OCI-LY1 (cell line): ENCODE measurements at regions not wholly inside any gene's neighbourhood (a gene's known extent, or its start where the extent isn't known, plus 50 kb on each side); places are given as distances from the start of the nearest gene placed in this dataset.

Experiments used
- H2AFZ ChIP-seq: fragments of 200-600 bp; sonication (generic), shearing (Covaris generic); 2 replicates; pipeline ENCODE4 v1.6.0; 2014; ENCODE audit warnings: antibody characterized with exemption, mild to moderate bottlenecking, low read length
- H3F3A ChIP-seq: fragments of 200-600 bp; sonication (generic), shearing (Covaris generic); 2 replicates; pipeline ENCODE4 v1.6.0; 2014; ENCODE audit warnings: mild to moderate bottlenecking, antibody characterized with exemption, low read length, moderate library complexity; ENCODE audit not compliant: insufficient read depth
- H3K27ac ChIP-seq: fragments of 200-600 bp; sonication (generic); 2 replicates; pipeline ENCODE4 v1.5.1; 2014; ENCODE audit warnings: low read length, mixed run types, mild to moderate bottlenecking, low read depth; ENCODE audit not compliant: poor library complexity, severe bottlenecking
- H3K27me3 ChIP-seq: fragments of 200-600 bp; sonication (generic); 2 replicates; pipeline ENCODE4 v1.6.0; 2014; ENCODE audit warnings: antibody characterized with exemption, mild to moderate bottlenecking, low read length, moderate library complexity; ENCODE audit not compliant: insufficient read depth
- H3K36me3 ChIP-seq: fragments of 200-600 bp; sonication (generic); 2 replicates; pipeline ENCODE4 v1.6.1; 2014; ENCODE audit warnings: mild to moderate bottlenecking, antibody characterized with exemption, low read length, moderate library complexity, mixed read lengths; ENCODE audit not compliant: insufficient read depth
- H3K4me1 ChIP-seq: fragments of 200-600 bp; sonication (generic); 2 replicates; pipeline ENCODE4 v1.5.1; 2014; ENCODE audit warnings: mild to moderate bottlenecking, low read length, moderate library complexity; ENCODE audit not compliant: insufficient read depth, severe bottlenecking
- H3K4me2 ChIP-seq: fragments of 200-600 bp; sonication (generic), shearing (Covaris generic); 2 replicates; pipeline ENCODE4 v1.6.1; 2014; ENCODE audit warnings: low read length
- H3K4me3 ChIP-seq: fragments of 200-600 bp; sonication (generic); 2 replicates; pipeline ENCODE4 v1.5.1; 2014; ENCODE audit warnings: low read length, low read depth, mild to moderate bottlenecking, mixed read lengths; ENCODE audit not compliant: poor library complexity, severe bottlenecking
- H3K79me2 ChIP-seq: fragments of 200-600 bp; shearing (Covaris generic); 2 replicates; pipeline ENCODE4 v1.6.1; 2016; ENCODE audit warnings: mixed run types, low read length, mixed read lengths; ENCODE audit not compliant: insufficient read depth
- H3K9ac ChIP-seq: fragments of 200-600 bp; sonication (generic), shearing (Covaris generic); 2 replicates; pipeline ENCODE4 v1.6.1; 2014; ENCODE audit warnings: mild to moderate bottlenecking, low read length, mixed read lengths
- H3K9me2 ChIP-seq: fragments of 200-600 bp; sonication (generic), shearing (Covaris generic); 2 replicates; pipeline ENCODE4 v1.6.1; 2014; ENCODE audit warnings: low read depth, mild to moderate bottlenecking, low read length, mixed read lengths
- H3K9me3 ChIP-seq: fragments of 200-600 bp; shearing (Covaris generic); 2 replicates; pipeline ENCODE4 v1.6.1; 2014; ENCODE audit warnings: low read length, mixed read lengths
- H4K20me1 ChIP-seq: fragments of 200-600 bp; sonication (generic), shearing (Covaris generic); 2 replicates; pipeline ENCODE4 v1.6.0; 2016; ENCODE audit warnings: mild to moderate bottlenecking, low read length; ENCODE audit not compliant: insufficient read depth
- CTCF ChIP-seq: fragments of 200-600 bp; sonication (generic), shearing (Covaris generic); IDR thresholded peaks from 2 replicates; pipeline ENCODE4 v1.5.1; 2017; ENCODE audit warnings: mild to moderate bottlenecking, antibody characterized with exemption, low read length, moderate library complexity, mixed read lengths
- EZH2 ChIP-seq: fragments of 200-600 bp; sonication (generic), shearing (Covaris generic); IDR thresholded peaks from 2 replicates; pipeline ENCODE4 v1.8.0; 2017; ENCODE audit warnings: borderline replicate concordance, mixed run types, mild to moderate bottlenecking, antibody characterized with exemption, low read length, moderate library complexity, mixed read lengths

DNA sequence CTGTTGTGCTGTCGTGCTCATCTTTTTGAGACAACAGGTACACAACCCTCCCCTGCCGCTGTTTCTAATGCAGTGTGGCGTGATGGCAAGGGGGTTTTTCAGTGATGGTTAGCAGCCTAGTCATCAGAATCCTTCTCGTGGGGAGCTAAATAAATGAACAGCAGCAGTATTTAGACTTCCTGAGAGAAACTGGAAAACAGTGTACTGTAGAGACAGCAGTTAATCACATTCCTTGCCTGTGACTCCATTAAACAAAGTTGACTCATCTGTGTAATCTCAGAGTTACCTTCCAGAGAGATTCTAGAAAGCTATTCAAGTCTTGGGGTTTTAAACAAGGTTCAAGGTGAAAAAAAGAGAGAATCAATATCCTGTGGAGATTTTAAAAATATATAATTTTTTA, 1753.2 kb upstream of the PCDH7 start:
- no peaks in the 10 kb centered on the region for H3K27me3 ChIP-seq
- no peak overlapping the region for H2AFZ ChIP-seq
- no peak for TF ChIP-seq EZH2
- TF ChIP-seq CTCF = no peak
- no peak overlapping the region for H3K27ac ChIP-seq
- no peak overlapping the region for H3K4me2 ChIP-seq
- no peak overlapping the region for H3K9ac ChIP-seq
- H3K79me2 ChIP-seq = no peaks in the 10 kb centered on the region
- H3K9me2 ChIP-seq = no peaks in the 10 kb centered on the region
- no peaks in the 10 kb centered on the region for H3F3A ChIP-seq
- H3K4me1 ChIP-seq = no peaks in the 10 kb centered on the region
- no peaks in the 10 kb centered on the region for H3K36me3 ChIP-seq
- no peaks in the 10 kb centered on the region for H3K9me3 ChIP-seq
- no peaks in the 10 kb centered on the region for H4K20me1 ChIP-seq
- H3K4me3 ChIP-seq = no peak overlapping the region

DNA sequence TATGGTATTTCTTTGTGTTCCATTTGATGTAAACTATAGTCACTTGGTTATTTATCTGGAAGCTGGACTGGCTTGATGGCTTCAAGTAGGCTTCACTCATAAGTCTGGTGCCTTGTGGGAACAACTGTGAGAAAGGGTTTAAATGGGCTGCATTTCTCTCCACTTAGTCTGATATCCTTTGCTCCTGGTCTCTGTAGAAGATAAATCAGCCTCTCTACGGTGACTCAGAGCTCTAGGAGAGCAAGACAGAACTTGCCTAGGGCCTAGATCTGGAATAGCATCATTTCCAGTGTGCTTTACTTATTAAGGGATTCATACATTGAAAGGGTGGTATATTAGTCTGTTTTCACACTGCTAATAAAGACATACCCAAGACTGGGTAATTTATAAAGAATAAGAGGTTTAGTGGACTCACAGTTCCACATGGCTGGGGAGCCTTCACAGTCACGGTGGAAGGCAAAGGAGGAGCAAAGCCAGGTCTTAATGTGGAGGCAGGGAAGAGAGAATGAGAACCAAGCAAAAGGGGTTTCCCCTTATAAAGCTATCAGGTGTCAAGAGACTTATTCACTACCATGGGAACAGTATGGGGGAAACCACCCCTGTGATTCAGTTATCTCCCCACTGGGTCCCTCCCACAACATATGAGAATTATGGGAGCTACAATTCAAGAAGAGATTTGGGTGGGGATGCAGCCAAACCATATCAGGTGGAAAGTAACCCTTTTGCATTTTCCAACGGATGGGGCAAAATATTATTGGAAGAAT, 1746.4 kb upstream of the PCDH7 start:
- Histone ChIP-seq H3K4me3 (no peak overlapping the region), H3K9me3 (no peaks in the 10 kb centered on the region), H3K79me2 (no peaks in the 10 kb centered on the region), H3K9me2 (no peaks in the 10 kb centered on the region), H3K4me2 (no peak overlapping the region), H2AFZ (no peak overlapping the region), H3K4me1 (no peaks in the 10 kb centered on the region), H3F3A (no peaks in the 10 kb centered on the region), H4K20me1 (no peaks in the 10 kb centered on the region), H3K9ac (no peak overlapping the region), H3K36me3 (no peaks in the 10 kb centered on the region), H3K27me3 (no peaks in the 10 kb centered on the region), H3K27ac (no peak overlapping the region)
- no peak for TF ChIP-seq EZH2

GRCh38 chr4:28976369-28976768, 1743.8 kb upstream of the PCDH7 start:
- no peak for TF ChIP-seq EZH2
- TF ChIP-seq CTCF = no peak
- no peaks in the 10 kb centered on the region for H4K20me1 ChIP-seq
- no peak overlapping the region for H3K4me2 ChIP-seq
- H3K9me2 ChIP-seq = no peaks in the 10 kb centered on the region
- no peaks in the 10 kb centered on the region for H3K9me3 ChIP-seq
- H3K9ac ChIP-seq = no peak overlapping the region
- no peak overlapping the region for H2AFZ ChIP-seq
- no peaks in the 10 kb centered on the region for H3K4me1 ChIP-seq
- H3K27ac ChIP-seq = no peak overlapping the region
- no peaks in the 10 kb centered on the region for H3K36me3 ChIP-seq
- no peaks in the 10 kb centered on the region for H3F3A ChIP-seq
- no peaks in the 10 kb centered on the region for H3K27me3 ChIP-seq
- H3K4me3 ChIP-seq = no peak overlapping the region
- H3K79me2 ChIP-seq = no peaks in the 10 kb centered on the region

DNA sequence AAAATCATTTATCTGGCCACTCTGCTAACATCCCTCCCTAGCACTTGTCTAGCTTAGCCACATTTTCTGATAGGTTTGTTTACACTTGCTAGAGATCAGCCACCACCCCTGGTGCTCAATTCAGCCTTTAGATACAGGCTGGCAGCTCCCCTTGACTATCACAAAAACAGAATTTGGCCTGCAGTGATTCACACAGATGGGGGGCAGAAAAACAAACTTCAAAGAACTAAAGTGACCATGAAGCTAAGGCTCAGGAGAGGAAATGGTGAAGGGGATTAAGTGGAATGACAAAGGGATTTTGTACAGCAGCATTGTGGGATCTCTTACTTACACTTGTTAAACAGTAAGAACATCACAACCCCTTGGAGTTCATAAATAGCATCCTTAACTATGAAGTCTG, 1718.0 kb upstream of the PCDH7 start:
- Histone ChIP-seq H3F3A (no peaks in the 10 kb centered on the region), H3K9me3 (no peaks in the 10 kb centered on the region), H2AFZ (no peak overlapping the region), H3K27me3 (no peaks in the 10 kb centered on the region), H3K36me3 (no peaks in the 10 kb centered on the region), H3K4me3 (no peak overlapping the region), H3K9me2 (no peaks in the 10 kb centered on the region), H3K4me1 (no peaks in the 10 kb centered on the region), H3K79me2 (no peaks in the 10 kb centered on the region), H3K9ac (no peak overlapping the region), H3K27ac (no peak overlapping the region), H3K4me2 (no peak overlapping the region), H4K20me1 (no peaks in the 10 kb centered on the region)
- TF ChIP-seq EZH2 = no peak
- TF ChIP-seq CTCF = no peak
